Endothelial cell of umbilical vein (primary cell): ENCODE measurements at regions not wholly inside any gene's neighbourhood (a gene's known extent, or its start where the extent isn't known, plus 50 kb on each side); places are given as distances from the start of the nearest gene placed in this dataset.

Experiments used
- BruUV-seq: library from RNA; stranded (reverse); fragments of 400-500 nt; replicated peaks from 2 replicates; lab custom pipeline; 2021; lab: Mats Ljungman, UMichigan
- CTCF ChIA-PET: fragments of 300-600, 350-600 bp; sonication (Branson Sonifier 250); formaldehyde crosslinking; loops from one replicate; lab custom pipeline; 2021; ENCODE audit warnings: antibody characterized with exemption, inconsistent platforms; lab: Charles Lee
- POLR2A ChIA-PET: fragments of 300-600, 350-600 bp; sonication (Branson Sonifier 250); formaldehyde crosslinking; loops from one replicate; lab custom pipeline; 2021; ENCODE audit warnings: antibody characterized with exemption, inconsistent platforms; lab: Charles Lee
- DNase-seq: peaks from one replicate; pipeline ENCODE4 v3.0.0-alpha.2; 2011; ENCODE audit warnings: low read depth, low spot score
- FAIRE-seq: peaks from 2 replicates; lab custom pipeline; 2011; peaks lifted over from hg19 to GRCh38; lab: Jason Lieb, UNC
- H2AFZ ChIP-seq: 2 replicates; pipeline ENCODE4 v1.6.0; 2012; ENCODE audit warnings: low read depth, low read length, control low read depth, inconsistent platforms
- H3K27ac ChIP-seq: 2 replicates; pipeline ENCODE4 v1.5.1; 2011; ENCODE audit warnings: low read depth, mild to moderate bottlenecking, control low read depth, low read length, moderate library complexity; ENCODE audit not compliant: insufficient read depth
- H3K27me3 ChIP-seq, 2 experiments: 2 replicates each; pipeline versions ENCODE4 v1.6.0 to v1.6.1; 2011; ENCODE audit warnings: low read length in 2 of 2, mixed read lengths in 1 of 2; ENCODE audit not compliant: control insufficient read depth in 2 of 2, insufficient read depth in 2 of 2
- H3K36me3 ChIP-seq, 2 experiments: 2 replicates in 1 of 2; 3 replicates in 1 of 2; pipeline ENCODE4 v1.5.1; 2011; ENCODE audit warnings: low read length in 2 of 2, mild to moderate bottlenecking in 1 of 2, moderate library complexity in 1 of 2; ENCODE audit not compliant: control insufficient read depth in 2 of 2, insufficient read depth in 2 of 2; ENCODE audit errors: extremely low read depth in 1 of 2
- H3K4me1 ChIP-seq: 3 replicates; pipeline ENCODE4 v1.5.1; 2011; ENCODE audit warnings: mild to moderate bottlenecking, low read length; ENCODE audit not compliant: control insufficient read depth, insufficient read depth; ENCODE audit errors: extremely low read depth
- H3K4me2 ChIP-seq: 2 replicates; pipeline ENCODE4 v1.6.1; 2011; ENCODE audit warnings: low read length, control low read depth, mixed read lengths; ENCODE audit not compliant: insufficient read depth
- H3K4me3 ChIP-seq, 3 experiments: fragments of 200-600 bp in 1 of 3; sonication (generic), shearing (Covaris generic) in 1 of 3; replicated peaks in 1 of 3; 2 replicates each; pipeline ENCODE4 v1.5.1; 2011 to 2016; ENCODE audit warnings: control low read depth in 3 of 3, low read length in 3 of 3, mild to moderate bottlenecking in 2 of 3, inconsistent platforms in 1 of 3, low read depth in 1 of 3, moderate library complexity in 1 of 3; ENCODE audit not compliant: insufficient read depth in 1 of 3
- H3K79me2 ChIP-seq: 2 replicates; pipeline ENCODE4 v1.6.0; 2012; ENCODE audit warnings: low read length, inconsistent platforms; ENCODE audit not compliant: control insufficient read depth, insufficient read depth
- H3K9ac ChIP-seq: replicated peaks from 2 replicates; pipeline ENCODE3; 2011; ENCODE audit warnings: low read length, control low read depth; ENCODE audit not compliant: insufficient read depth; ENCODE audit errors: extremely low read depth
- H3K9me1 ChIP-seq: replicated peaks from 3 replicates; pipeline ENCODE4 v1.6.0; 2011; ENCODE audit warnings: mild to moderate bottlenecking, low read length; ENCODE audit not compliant: control insufficient read depth, insufficient read depth; ENCODE audit errors: extremely low read depth
- H3K9me3 ChIP-seq: replicated peaks from 2 replicates; pipeline ENCODE4 v1.5.1; 2012; ENCODE audit warnings: low read length, inconsistent platforms; ENCODE audit not compliant: control insufficient read depth, insufficient read depth
- H4K20me1 ChIP-seq: replicated peaks from 2 replicates; pipeline ENCODE3; 2011; ENCODE audit warnings: mild to moderate bottlenecking, low read length; ENCODE audit not compliant: control insufficient read depth, insufficient read depth; ENCODE audit errors: extremely low read depth
- CTCF ChIP-seq, 2 donors: IDR thresholded peaks; 1 replicate in 1 of 2; 2 replicates in 1 of 2; pipeline ENCODE4 v1.5.1; 2011; ENCODE audit warnings: low read length in 2 of 2, mild to moderate bottlenecking in 2 of 2, moderate library complexity in 2 of 2, control low read depth in 1 of 2, inconsistent platforms in 1 of 2, low read depth in 1 of 2; ENCODE audit not compliant: insufficient read depth in 1 of 2; ENCODE audit errors: extremely low read depth in 1 of 2
- EZH2 ChIP-seq: IDR thresholded peaks from 2 replicates; pipeline ENCODE4 v1.6.1; 2012; ENCODE audit warnings: borderline replicate concordance, low read depth, mild to moderate bottlenecking, moderate library complexity, low read length, inconsistent platforms; ENCODE audit not compliant: severe bottlenecking
- FOS ChIP-seq: IDR thresholded peaks from 2 replicates; pipeline ENCODE4 v1.6.1; 2011; ENCODE audit warnings: mild to moderate bottlenecking, low read length, moderate library complexity, borderline replicate concordance; ENCODE audit not compliant: insufficient read depth
- GATA2 ChIP-seq: IDR thresholded peaks from 2 replicates; pipeline ENCODE4 v1.7.0; 2011; ENCODE audit warnings: low read depth, mild to moderate bottlenecking, moderate library complexity, mixed read lengths, low read length; ENCODE audit not compliant: insufficient read length, insufficient read depth
- JUN ChIP-seq: IDR thresholded peaks from 2 replicates; pipeline ENCODE4 v1.6.1; 2011; ENCODE audit warnings: borderline replicate concordance, low read depth; ENCODE audit not compliant: insufficient read length, insufficient read depth
- MAX ChIP-seq: IDR thresholded peaks from 2 replicates; pipeline ENCODE4 v1.6.1; 2011; ENCODE audit not compliant: insufficient read depth, insufficient read length
- MYC ChIP-seq: IDR thresholded peaks from one replicate; pipeline ENCODE4 v1.6.1; 2011; ENCODE audit warnings: mild to moderate bottlenecking, low read depth, low read length
- POLR2A ChIP-seq: IDR thresholded peaks from 2 replicates; pipeline ENCODE4 v1.6.1; 2012; ENCODE audit warnings: low read depth, mild to moderate bottlenecking, control low read depth, low read length
- POLR2AphosphoS5 ChIP-seq: IDR thresholded peaks from 2 replicates; pipeline ENCODE4 v1.6.1; 2012; ENCODE audit warnings: low read depth, mild to moderate bottlenecking, control low read depth, low read length, moderate library complexity; ENCODE audit not compliant: insufficient read depth
- dilution Hi-C: fragments of 300-500 bp; cut with MboI; formaldehyde crosslinking; loops from one replicate; pipeline ENCODE4 v1.15.0; 2019; ENCODE audit warnings: low sequenced_read_pairs; ENCODE audit not compliant: extremely low pct_ligation_motif_present
- intact Hi-C: fragments of 100-400 bp; cut with micrococcal nuclease; formaldehyde crosslinking; loops from one replicate; pipeline ENCODE4 v1.10.0; 2022

- dilution Hi-C loops = no loop called here
- H3K9me1 ChIP-seq = no peaks in the 10 kb centered on the region
- no peaks in the 10 kb centered on the region for H4K20me1 ChIP-seq
- H3K4me3 ChIP-seq = no peak overlapping the region
- H2AFZ ChIP-seq = no peak overlapping the region
- FAIRE-seq (no peak), DNase-seq (no peak)
- CTCF ChIA-PET = no interaction called here
- H3K4me2 ChIP-seq = no peak overlapping the region
- H3K27ac ChIP-seq = no peak overlapping the region
- no peak overlapping the region for H3K9ac ChIP-seq
- no peaks in the 10 kb centered on the region for H3K9me3 ChIP-seq
- POLR2A ChIA-PET = no interaction called here
- no peaks in the 10 kb centered on the region for H3K79me2 ChIP-seq
- no peaks in the 10 kb centered on the region for H3K36me3 ChIP-seq
- no peaks in the 10 kb centered on the region for H3K27me3 ChIP-seq
- H3K4me1 ChIP-seq = no peaks in the 10 kb centered on the region
- intact Hi-C loops = no loop called here
- no TSS peak for BruUV-seq
- no peak for TF ChIP-seq MAX
- no peak for TF ChIP-seq CTCF (IDR thresholded peaks at IDR 0.05; ENCODE audit: extremely low read depth in 1 of 2, insufficient read depth in 1 of 2, low read depth in 1 of 2, low read length in 2 of 2)
- TF ChIP-seq FOS = no peak
- no peak for TF ChIP-seq MYC
- TF ChIP-seq GATA2 = no peak
- TF ChIP-seq POLR2AphosphoS5 = no peak
- TF ChIP-seq EZH2 = no peak
- no peak for TF ChIP-seq JUN
- no peak for TF ChIP-seq POLR2A
Observed at GRCh38 chr20:56968376-56969048, 297.9 kb downstream of the BMP7 start.
